ENCODE measurements at regions not wholly inside any gene's neighbourhood (a gene's known extent, or its start where the extent isn't known, plus 50 kb on each side); places are given as distances from the start of the nearest gene placed in this dataset.

DNA sequence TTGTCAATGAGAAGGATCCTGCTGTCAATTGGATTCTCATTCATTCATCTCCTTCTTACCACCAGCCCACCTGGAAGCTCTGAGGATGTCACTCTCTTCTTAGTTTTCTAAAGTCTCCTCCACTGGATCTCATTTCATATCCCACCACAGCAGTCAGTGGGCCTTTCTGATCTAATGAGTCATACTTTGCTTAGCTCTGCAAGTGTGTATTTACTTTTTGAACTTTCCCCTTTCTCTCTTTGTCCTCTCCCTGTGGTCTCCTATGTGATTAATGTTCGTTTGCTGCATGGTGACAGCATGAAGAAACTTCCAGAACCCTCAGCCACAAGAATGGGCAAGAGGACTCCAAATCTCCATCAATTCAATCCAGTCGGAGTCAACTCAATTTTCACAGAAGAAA is 63.6 kb upstream of the SYNDIG1 start:
- TF ChIP-seq POLR2A (IDR thresholded peaks at IDR 0.05) = no peak
- TF ChIP-seq, protein P1, sequence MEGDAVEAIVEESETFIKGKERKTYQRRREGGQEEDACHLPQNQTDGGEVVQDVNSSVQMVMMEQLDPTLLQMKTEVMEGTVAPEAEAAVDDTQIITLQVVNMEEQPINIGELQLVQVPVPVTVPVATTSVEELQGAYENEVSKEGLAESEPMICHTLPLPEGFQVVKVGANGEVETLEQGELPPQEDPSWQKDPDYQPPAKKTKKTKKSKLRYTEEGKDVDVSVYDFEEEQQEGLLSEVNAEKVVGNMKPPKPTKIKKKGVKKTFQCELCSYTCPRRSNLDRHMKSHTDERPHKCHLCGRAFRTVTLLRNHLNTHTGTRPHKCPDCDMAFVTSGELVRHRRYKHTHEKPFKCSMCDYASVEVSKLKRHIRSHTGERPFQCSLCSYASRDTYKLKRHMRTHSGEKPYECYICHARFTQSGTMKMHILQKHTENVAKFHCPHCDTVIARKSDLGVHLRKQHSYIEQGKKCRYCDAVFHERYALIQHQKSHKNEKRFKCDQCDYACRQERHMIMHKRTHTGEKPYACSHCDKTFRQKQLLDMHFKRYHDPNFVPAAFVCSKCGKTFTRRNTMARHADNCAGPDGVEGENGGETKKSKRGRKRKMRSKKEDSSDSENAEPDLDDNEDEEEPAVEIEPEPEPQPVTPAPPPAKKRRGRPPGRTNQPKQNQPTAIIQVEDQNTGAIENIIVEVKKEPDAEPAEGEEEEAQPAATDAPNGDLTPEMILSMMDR (IDR thresholded peaks at IDR 0.05) = no peak
- no peak for TF ChIP-seq POLR2AphosphoS5 (IDR thresholded peaks at IDR 0.05)
- no peak for TF ChIP-seq EP300 (IDR thresholded peaks at IDR 0.05)

All from upper lobe of left lung (tissue), 4 donors.